Neural cell (in vitro differentiated cells): ENCODE measurements at regions not wholly inside any gene's neighbourhood (a gene's known extent, or its start where the extent isn't known, plus 50 kb on each side); places are given as distances from the start of the nearest gene placed in this dataset.

Source experiments
- H2AFZ ChIP-seq: fragments of 200-600, 300-800 bp; sonication (generic), shearing (Covaris generic); 2 replicates; pipeline ENCODE4 v1.6.0; 2014; ENCODE audit warnings: low read depth, mild to moderate bottlenecking, antibody characterized with exemption, low read length, moderate library complexity
- H3F3A ChIP-seq: fragments of 200-600 bp; shearing (Covaris generic); 2 replicates; pipeline ENCODE4 v1.6.1; 2016; ENCODE audit warnings: mild to moderate bottlenecking, moderate library complexity, mixed read lengths, antibody characterized with exemption, low read length; ENCODE audit not compliant: insufficient read depth, poor library complexity, severe bottlenecking
- H3K27ac ChIP-seq: fragments of 200-600, 300-800 bp; sonication (generic), shearing (Covaris generic); 2 replicates; pipeline ENCODE4 v1.5.1; 2014; ENCODE audit warnings: mild to moderate bottlenecking, low read length, moderate library complexity
- H3K27me3 ChIP-seq: fragments of 300-800, 200-600 bp; sonication (generic), shearing (Covaris generic); 2 replicates; pipeline ENCODE4 v1.6.0; 2014; ENCODE audit warnings: mild to moderate bottlenecking, low read depth, low read length, moderate library complexity; ENCODE audit not compliant: insufficient read depth
- H3K36me3 ChIP-seq: fragments of 300-800, 200-600 bp; sonication (generic), shearing (Covaris generic); 2 replicates; pipeline ENCODE4 v1.5.1; 2014; ENCODE audit warnings: mild to moderate bottlenecking, antibody characterized with exemption, low read length, moderate library complexity; ENCODE audit not compliant: insufficient read depth
- H3K4me2 ChIP-seq: fragments of 300-800, 200-600 bp; sonication (generic), shearing (Covaris generic); 2 replicates; pipeline ENCODE4 v1.6.0; 2014; ENCODE audit warnings: mild to moderate bottlenecking, low read length
- H3K4me3 ChIP-seq: fragments of 300-800, 200-600 bp; sonication (generic), shearing (Covaris generic); 2 replicates; pipeline ENCODE4 v1.5.1; 2014; ENCODE audit warnings: mild to moderate bottlenecking, low read length, moderate library complexity
- H3K79me2 ChIP-seq: fragments of 200-600 bp; shearing (Covaris generic); replicated peaks from 2 replicates; pipeline ENCODE4 v1.6.0; 2014; ENCODE audit warnings: mild to moderate bottlenecking, low read length, moderate library complexity; ENCODE audit not compliant: insufficient read depth
- H3K9ac ChIP-seq: fragments of 300-800, 200-600 bp; sonication (generic), shearing (Covaris generic); 2 replicates; pipeline ENCODE4 v1.6.1; 2016; ENCODE audit warnings: mild to moderate bottlenecking, low read length, mixed read lengths
- H3K9me2 ChIP-seq: fragments of 200-600 bp; shearing (Covaris generic); 2 replicates; pipeline ENCODE4 v1.6.1; 2016; ENCODE audit warnings: mild to moderate bottlenecking, low read length, mixed read lengths; ENCODE audit not compliant: insufficient read depth
- H3K9me3 ChIP-seq: fragments of 200-600, 300-800 bp; sonication (generic), shearing (Covaris generic); 2 replicates; pipeline ENCODE4 v1.6.1; 2016; ENCODE audit warnings: mild to moderate bottlenecking, mixed run types, low read length, moderate library complexity, mixed read lengths
- H4K20me1 ChIP-seq: fragments of 200-600 bp; shearing (Covaris generic); 2 replicates; pipeline ENCODE4 v1.6.1; 2016; ENCODE audit warnings: mild to moderate bottlenecking, mixed run types; ENCODE audit not compliant: insufficient read depth
- CTCF ChIP-seq: fragments of 450-650 bp; IDR thresholded peaks from 2 replicates; pipeline ENCODE4 v1.5.1; 2014; ENCODE audit warnings: antibody characterized with exemption, mild to moderate bottlenecking, moderate library complexity; ENCODE audit not compliant: poor library complexity, severe bottlenecking
- EP300 ChIP-seq: fragments of 450-650 bp; conservative IDR thresholded peaks from 2 replicates; pipeline ENCODE4 v1.6.1; 2014; ENCODE audit warnings: antibody characterized with exemption, mild to moderate bottlenecking, moderate library complexity; ENCODE audit not compliant: poor library complexity, severe bottlenecking
- EZH2 ChIP-seq: fragments of 200-600, 300-800 bp; shearing (Covaris generic), sonication (generic); IDR thresholded peaks from 2 replicates; pipeline ENCODE4 v1.6.1; 2014; ENCODE audit warnings: antibody characterized with exemption, low read length, borderline replicate concordance, mild to moderate bottlenecking; ENCODE audit not compliant: insufficient read depth, poor library complexity, severe bottlenecking
- MXI1 ChIP-seq: fragments of 450-650 bp; conservative IDR thresholded peaks from 2 replicates; pipeline ENCODE4 v1.6.1; 2014; ENCODE audit warnings: antibody characterized with exemption, mild to moderate bottlenecking; ENCODE audit not compliant: poor library complexity, severe bottlenecking
- POLR2AphosphoS5 ChIP-seq: IDR thresholded peaks from 2 replicates; pipeline ENCODE4 v1.6.1; 2012
- RAD21 ChIP-seq: fragments of 450-650 bp; conservative IDR thresholded peaks from 2 replicates; pipeline ENCODE4 v1.6.1; 2014; ENCODE audit warnings: antibody characterized with exemption, mild to moderate bottlenecking, moderate library complexity
- SMC3 ChIP-seq: fragments of 450-650 bp; conservative IDR thresholded peaks from 2 replicates; pipeline ENCODE4 v1.6.1; 2014; ENCODE audit warnings: antibody characterized with exemption, mild to moderate bottlenecking, moderate library complexity; ENCODE audit not compliant: poor library complexity
- TAF1 ChIP-seq: IDR thresholded peaks from 2 replicates; pipeline ENCODE4 v1.6.1; 2012; ENCODE audit warnings: low read depth
- TF ChIP-seq, protein P1 (sequence below): IDR thresholded peaks from 2 replicates; pipeline ENCODE4 v1.6.1; 2012; ENCODE audit warnings: borderline replicate concordance

- Histone ChIP-seq H3K27ac (no peak overlapping the region), H3K4me2 (no peak overlapping the region), H3K9me2 (no peaks in the 10 kb centered on the region), H2AFZ (no peak overlapping the region), H4K20me1 (no peaks in the 10 kb centered on the region), H3K79me2 (no peaks in the 10 kb centered on the region), H3K9me3 (no peaks in the 10 kb centered on the region), H3F3A (no peaks in the 10 kb centered on the region), H3K27me3 (no peaks in the 10 kb centered on the region), H3K36me3 (no peaks in the 10 kb centered on the region), H3K4me3 (no peak overlapping the region), H3K9ac (no peak overlapping the region)
- TF ChIP-seq SMC3: no peak
Observed at GRCh38 chr14:55801121-55801520, 221.1 kb downstream of the KTN1 start.

DNA sequence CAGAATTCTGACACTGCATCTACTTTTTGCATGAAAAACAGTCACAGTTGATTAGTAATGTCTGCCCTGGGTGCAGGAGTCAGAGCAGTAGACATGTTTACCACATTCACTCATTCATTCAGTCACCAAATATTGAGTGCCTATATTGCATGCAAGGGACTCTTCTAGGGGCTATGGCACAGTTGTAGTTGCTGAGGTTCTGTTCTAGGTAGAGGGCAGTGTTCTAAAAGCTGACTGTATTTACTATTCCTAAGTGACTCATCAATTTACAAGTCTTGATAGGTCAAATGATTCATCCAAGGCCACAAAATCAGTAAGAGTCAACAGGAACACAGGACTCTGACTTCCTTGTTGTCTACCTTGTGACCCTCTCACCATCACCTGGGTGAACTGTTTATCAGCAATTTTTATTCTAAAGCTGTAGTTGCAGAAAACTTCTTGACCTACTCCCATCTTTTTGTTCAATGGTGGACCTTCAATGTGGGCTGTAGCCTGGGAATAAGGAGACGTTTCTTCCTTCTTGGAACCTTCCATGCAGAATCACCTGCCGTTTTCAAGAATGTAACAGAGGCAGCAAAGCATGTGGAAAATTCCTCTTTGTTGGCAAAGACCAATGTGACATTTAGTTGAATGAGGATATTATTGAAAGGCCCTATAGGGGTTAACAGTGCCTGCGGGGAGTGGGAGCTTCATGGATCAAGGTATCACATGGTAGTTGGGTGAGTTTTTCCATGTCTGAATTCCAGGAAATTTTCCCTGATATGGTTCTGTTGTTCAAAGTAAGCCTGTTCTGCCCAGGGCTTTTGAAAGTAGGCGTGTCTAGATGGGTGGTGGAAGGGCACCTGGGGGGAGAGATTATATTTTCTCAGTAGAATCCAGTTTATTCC is 223.2 kb downstream of the KTN1 start:
- Histone ChIP-seq H3K9me2 (no peaks in the 10 kb centered on the region), H3K4me2 (no peak overlapping the region), H4K20me1 (no peaks in the 10 kb centered on the region), H3K27ac (no peak overlapping the region), H3K9ac (no peak overlapping the region), H2AFZ (no peak overlapping the region), H3F3A (no peaks in the 10 kb centered on the region), H3K79me2 (no peaks in the 10 kb centered on the region), H3K27me3 (no peaks in the 10 kb centered on the region), H3K36me3 (no peaks in the 10 kb centered on the region), H3K4me3 (no peak overlapping the region), H3K9me3 (no peaks in the 10 kb centered on the region)
- TF ChIP-seq, protein P1, sequence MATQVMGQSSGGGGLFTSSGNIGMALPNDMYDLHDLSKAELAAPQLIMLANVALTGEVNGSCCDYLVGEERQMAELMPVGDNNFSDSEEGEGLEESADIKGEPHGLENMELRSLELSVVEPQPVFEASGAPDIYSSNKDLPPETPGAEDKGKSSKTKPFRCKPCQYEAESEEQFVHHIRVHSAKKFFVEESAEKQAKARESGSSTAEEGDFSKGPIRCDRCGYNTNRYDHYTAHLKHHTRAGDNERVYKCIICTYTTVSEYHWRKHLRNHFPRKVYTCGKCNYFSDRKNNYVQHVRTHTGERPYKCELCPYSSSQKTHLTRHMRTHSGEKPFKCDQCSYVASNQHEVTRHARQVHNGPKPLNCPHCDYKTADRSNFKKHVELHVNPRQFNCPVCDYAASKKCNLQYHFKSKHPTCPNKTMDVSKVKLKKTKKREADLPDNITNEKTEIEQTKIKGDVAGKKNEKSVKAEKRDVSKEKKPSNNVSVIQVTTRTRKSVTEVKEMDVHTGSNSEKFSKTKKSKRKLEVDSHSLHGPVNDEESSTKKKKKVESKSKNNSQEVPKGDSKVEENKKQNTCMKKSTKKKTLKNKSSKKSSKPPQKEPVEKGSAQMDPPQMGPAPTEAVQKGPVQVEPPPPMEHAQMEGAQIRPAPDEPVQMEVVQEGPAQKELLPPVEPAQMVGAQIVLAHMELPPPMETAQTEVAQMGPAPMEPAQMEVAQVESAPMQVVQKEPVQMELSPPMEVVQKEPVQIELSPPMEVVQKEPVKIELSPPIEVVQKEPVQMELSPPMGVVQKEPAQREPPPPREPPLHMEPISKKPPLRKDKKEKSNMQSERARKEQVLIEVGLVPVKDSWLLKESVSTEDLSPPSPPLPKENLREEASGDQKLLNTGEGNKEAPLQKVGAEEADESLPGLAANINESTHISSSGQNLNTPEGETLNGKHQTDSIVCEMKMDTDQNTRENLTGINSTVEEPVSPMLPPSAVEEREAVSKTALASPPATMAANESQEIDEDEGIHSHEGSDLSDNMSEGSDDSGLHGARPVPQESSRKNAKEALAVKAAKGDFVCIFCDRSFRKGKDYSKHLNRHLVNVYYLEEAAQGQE: no peak
- TF ChIP-seq MXI1 (no peak), EZH2 (no peak), POLR2AphosphoS5 (no peak), RAD21 (no peak), EP300 (no peak), CTCF (no peak), TAF1 (no peak), SMC3 (no peak)
